ENCODE measurements at regions not wholly inside any gene's neighbourhood (a gene's known extent, or its start where the extent isn't known, plus 50 kb on each side); places are given as distances from the start of the nearest gene placed in this dataset.
"Not testable (repeated sequence)": the region's sequence is repeated elsewhere in the genome, so short reads cannot be mapped to it uniquely, and the experiment has no call there.

DNA sequence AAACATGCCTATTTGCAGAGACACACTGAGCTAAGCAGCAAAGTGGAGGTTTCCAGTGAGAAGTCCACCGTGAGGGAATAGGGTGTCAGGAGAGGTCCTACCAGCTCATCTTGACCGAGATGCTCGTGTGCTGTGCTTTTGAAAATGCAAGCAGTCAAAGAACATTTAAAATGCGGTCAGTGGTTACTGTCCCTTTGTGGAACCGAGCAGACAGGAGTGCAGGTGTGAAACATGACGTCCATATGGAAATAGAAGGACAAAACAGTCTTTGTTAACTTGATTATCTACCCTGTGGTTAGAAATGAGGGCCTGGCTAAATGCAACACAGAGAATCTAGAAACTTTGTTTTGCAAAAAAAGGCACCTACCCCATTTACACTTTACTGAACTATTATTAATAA, 473.3 kb downstream of the SPATA31A6 start:
- H3K4me1 ChIP-seq (ENCODE audit: control insufficient read depth in 4 of 4, insufficient read depth in 4 of 4, low read length in 3 of 4); H3K27ac ChIP-seq (ENCODE audit: low read depth in 1 of 2, low read length in 2 of 2); H3K36me3 ChIP-seq (ENCODE audit: control insufficient read depth in 4 of 4, insufficient read depth in 3 of 4, low read depth in 1 of 4, low read length in 3 of 4); DNase-seq (ENCODE audit: low spot score); H3K27me3 ChIP-seq (ENCODE audit: control insufficient read depth in 4 of 4, insufficient read depth in 4 of 4, low read length in 3 of 4); H3K4me3 ChIP-seq (ENCODE audit: low read depth in 1 of 3, low read length in 3 of 3); H3K9me3 ChIP-seq (ENCODE audit: control insufficient read depth in 4 of 4, low read length in 3 of 4); H3K9ac ChIP-seq (ENCODE audit: low read depth in 1 of 2, low read length in 2 of 2): not testable (repeated sequence)
- WGBS: 77% methylated on average over 4 of the region's 6 CpGs

DNA sequence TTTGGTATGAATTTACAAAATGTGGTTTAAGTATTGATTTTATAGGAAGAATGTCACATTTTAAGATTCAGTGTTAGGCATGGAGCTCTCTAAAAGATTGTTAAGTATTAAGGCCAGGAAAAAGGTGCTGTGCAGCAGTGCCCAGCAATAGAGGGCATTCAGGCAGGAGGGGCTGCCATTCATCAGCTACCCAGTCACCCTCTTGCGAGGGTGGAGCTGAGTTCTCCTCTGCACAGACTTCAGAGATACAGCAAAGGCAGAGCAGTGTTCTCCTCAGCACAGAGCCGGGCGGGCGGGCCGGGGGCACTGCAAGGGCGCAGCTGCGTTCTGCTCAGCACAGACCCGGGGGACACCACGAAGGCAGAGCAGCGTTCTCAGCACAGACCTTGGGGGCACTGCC, 474.0 kb downstream of the SPATA31A6 start:
- no CpG with 5 or more reads among the region's 10 CpGs for WGBS
- not testable (repeated sequence) for H3K27ac ChIP-seq (ENCODE audit: low read depth in 1 of 2, low read length in 2 of 2); H3K27me3 ChIP-seq (ENCODE audit: control insufficient read depth in 4 of 4, insufficient read depth in 4 of 4, low read length in 3 of 4); H3K4me3 ChIP-seq (ENCODE audit: low read depth in 1 of 3, low read length in 3 of 3); H3K4me1 ChIP-seq (ENCODE audit: control insufficient read depth in 4 of 4, insufficient read depth in 4 of 4, low read length in 3 of 4); DNase-seq (ENCODE audit: low spot score); H3K9ac ChIP-seq (ENCODE audit: low read depth in 1 of 2, low read length in 2 of 2); H3K36me3 ChIP-seq (ENCODE audit: control insufficient read depth in 4 of 4, insufficient read depth in 3 of 4, low read depth in 1 of 4, low read length in 3 of 4); H3K9me3 ChIP-seq (ENCODE audit: control insufficient read depth in 4 of 4, low read length in 3 of 4)

DNA sequence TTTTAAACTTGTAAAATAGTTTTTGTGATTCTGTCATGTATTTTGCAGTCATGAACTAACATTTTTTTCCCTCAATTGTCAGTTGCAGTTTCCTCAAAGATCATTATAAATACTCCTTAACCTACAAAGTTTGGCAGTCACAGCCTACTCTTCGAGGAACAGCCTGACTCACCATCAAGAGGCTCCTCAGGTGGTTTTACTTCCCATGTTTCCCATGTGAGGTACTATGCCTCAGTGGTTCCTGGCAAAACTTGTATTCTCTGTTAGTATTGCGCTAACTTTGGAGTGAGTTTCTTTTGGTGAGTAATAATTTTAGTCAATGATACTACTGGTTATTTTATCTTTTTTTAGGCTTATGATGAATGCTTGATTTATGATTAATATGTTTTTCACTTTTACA, 513.7 kb downstream of the SPATA31A6 start:
- H3K4me1 ChIP-seq (ENCODE audit: control insufficient read depth in 4 of 4, insufficient read depth in 4 of 4, low read length in 3 of 4); H3K27ac ChIP-seq (ENCODE audit: low read depth in 1 of 2, low read length in 2 of 2); H3K27me3 ChIP-seq (ENCODE audit: control insufficient read depth in 4 of 4, insufficient read depth in 4 of 4, low read length in 3 of 4); H3K4me3 ChIP-seq (ENCODE audit: low read depth in 1 of 3, low read length in 3 of 3); DNase-seq (ENCODE audit: low spot score); H3K9me3 ChIP-seq (ENCODE audit: control insufficient read depth in 4 of 4, low read length in 3 of 4); H3K36me3 ChIP-seq (ENCODE audit: control insufficient read depth in 4 of 4, insufficient read depth in 3 of 4, low read depth in 1 of 4, low read length in 3 of 4); H3K9ac ChIP-seq (ENCODE audit: low read depth in 1 of 2, low read length in 2 of 2): not testable (repeated sequence)
- WGBS: 68% methylated on average over 2 of the region's 2 CpGs

DNA sequence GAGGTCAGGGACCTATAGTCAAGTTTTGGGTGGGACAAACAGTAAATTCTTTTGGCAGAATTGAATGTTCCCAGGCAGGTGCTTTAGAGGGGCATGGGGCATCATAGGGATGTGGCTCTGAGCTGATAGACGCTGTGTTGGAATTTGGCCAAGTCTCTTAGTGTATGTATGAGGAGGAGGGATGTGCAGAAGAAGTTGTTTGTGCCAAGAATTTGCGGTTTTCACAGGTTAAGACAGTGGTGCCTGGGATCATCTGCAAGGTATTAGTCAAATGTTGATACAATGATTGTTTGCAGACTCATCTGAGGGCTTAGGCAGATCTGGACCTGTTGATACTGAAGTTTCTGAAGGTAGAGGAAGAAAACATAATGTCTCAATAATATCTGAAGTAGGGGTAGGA, 519.4 kb downstream of the SPATA31A6 start:
- not testable (repeated sequence) for DNase-seq (ENCODE audit: low spot score); H3K27ac ChIP-seq (ENCODE audit: low read depth in 1 of 2, low read length in 2 of 2); H3K27me3 ChIP-seq (ENCODE audit: control insufficient read depth in 4 of 4, insufficient read depth in 4 of 4, low read length in 3 of 4); H3K4me1 ChIP-seq (ENCODE audit: control insufficient read depth in 4 of 4, insufficient read depth in 4 of 4, low read length in 3 of 4); H3K9me3 ChIP-seq (ENCODE audit: control insufficient read depth in 4 of 4, low read length in 3 of 4); H3K36me3 ChIP-seq (ENCODE audit: control insufficient read depth in 4 of 4, insufficient read depth in 3 of 4, low read depth in 1 of 4, low read length in 3 of 4); H3K9ac ChIP-seq (ENCODE audit: low read depth in 1 of 2, low read length in 2 of 2); H3K4me3 ChIP-seq (ENCODE audit: low read depth in 1 of 3, low read length in 3 of 3)
- 55% methylated on average over 2 of the region's 2 CpGs for WGBS

DNA sequence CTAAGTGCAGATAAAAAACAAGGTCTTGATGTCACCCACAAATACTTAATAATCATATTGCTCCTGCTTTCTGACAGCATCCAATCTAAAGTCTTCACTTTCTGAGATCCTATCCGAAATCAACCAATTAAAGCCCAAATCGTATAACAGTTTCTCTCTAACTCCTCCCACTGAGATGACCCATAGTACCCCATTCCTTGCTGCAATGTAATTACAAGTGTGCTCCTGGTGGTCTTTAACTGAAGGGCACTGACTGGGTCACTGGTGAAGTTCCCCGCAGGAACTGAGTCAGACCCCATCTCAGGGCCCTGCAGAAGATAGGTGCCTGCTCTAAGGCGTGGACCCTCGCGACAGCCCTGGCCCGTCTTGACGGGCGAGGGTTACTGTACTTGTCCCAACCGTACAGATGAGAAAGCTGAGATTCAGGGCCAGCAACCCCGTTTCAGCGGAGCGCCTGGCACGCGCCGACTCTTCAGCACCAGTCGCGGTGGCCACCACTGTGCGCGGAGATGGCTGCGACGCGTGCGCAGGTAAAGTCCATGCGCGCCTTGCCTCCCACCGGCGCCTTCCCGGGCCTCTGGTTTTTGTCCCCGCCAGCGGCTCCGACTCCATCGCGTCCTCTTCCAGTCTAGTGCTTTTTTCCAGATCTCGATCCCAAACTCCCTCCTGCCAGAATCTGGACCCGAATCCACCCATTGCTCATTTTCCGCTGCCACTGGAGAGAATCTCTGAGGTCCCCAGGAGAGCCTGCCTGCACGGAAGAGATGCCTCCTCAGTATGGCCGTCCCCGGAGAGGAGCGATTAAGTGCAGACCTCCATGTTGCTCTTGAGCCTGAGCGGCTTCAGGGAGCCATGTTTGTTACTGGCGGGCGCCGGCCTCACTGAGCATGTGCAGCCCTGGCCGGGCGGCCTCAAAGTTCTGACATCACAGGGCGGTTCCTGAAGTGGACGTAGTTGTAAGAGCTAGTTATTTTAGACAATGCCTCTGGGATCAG, 541.7 kb downstream of the SPATA31A6 start:
- peak; percentile 60 for TF ChIP-seq YY1 (IDR thresholded peaks at IDR 0.05)

More for the DNA sequence above, 541.7 kb downstream of the SPATA31A6 start:
- not testable (repeated sequence) for H3K9ac ChIP-seq (ENCODE audit: low read depth in 1 of 2, low read length in 2 of 2); H3K9me3 ChIP-seq (ENCODE audit: control insufficient read depth in 4 of 4, low read length in 3 of 4); H3K4me3 ChIP-seq (ENCODE audit: low read depth in 1 of 3, low read length in 3 of 3); H3K27me3 ChIP-seq (ENCODE audit: control insufficient read depth in 4 of 4, insufficient read depth in 4 of 4, low read length in 3 of 4); DNase-seq (ENCODE audit: low spot score); H3K36me3 ChIP-seq (ENCODE audit: control insufficient read depth in 4 of 4, insufficient read depth in 3 of 4, low read depth in 1 of 4, low read length in 3 of 4); H3K27ac ChIP-seq (ENCODE audit: low read depth in 1 of 2, low read length in 2 of 2); H3K4me1 ChIP-seq (ENCODE audit: control insufficient read depth in 4 of 4, insufficient read depth in 4 of 4, low read length in 3 of 4)
- 84% methylated on average over 42 of the region's 49 CpGs for WGBS
